Natural killer cell (primary cell): ENCODE measurements at regions not wholly inside any gene's neighbourhood (a gene's known extent, or its start where the extent isn't known, plus 50 kb on each side); places are given as distances from the start of the nearest gene placed in this dataset.

ENCODE experiments used
- ATAC-seq, 3 donors: fragments of 150-1000 bp in 2 of 3; fragments of 200-7000 bp in 1 of 3; cut with Tn5 transposase; 1 replicate in 1 of 3; 2 replicates in 2 of 3; pipeline ENCODE4 v1.10.0; 2021; ENCODE audit warnings: mild to moderate bottlenecking in 2 of 3, moderate library complexity in 2 of 3
- DNase-seq, 2 donors: peaks; one replicate each; pipeline versions ENCODE4 v3.0.0 to v3.0.0-alpha.2; 2013 to 2021; ENCODE audit warnings: mixed read lengths in 1 of 2
- H3K27ac ChIP-seq: one replicate; pipeline ENCODE4 v1.5.1; 2013; ENCODE audit warnings: mild to moderate bottlenecking, low read length
- H3K27me3 ChIP-seq: one replicate; pipeline ENCODE4 v1.6.1; 2013; ENCODE audit warnings: low read length; ENCODE audit not compliant: control insufficient read depth, insufficient read depth
- H3K36me3 ChIP-seq: one replicate; pipeline ENCODE4 v1.6.1; 2013; ENCODE audit warnings: low read length; ENCODE audit not compliant: control insufficient read depth, insufficient read depth
- H3K4me1 ChIP-seq: one replicate; pipeline ENCODE4 v1.6.1; 2013; ENCODE audit warnings: low read length; ENCODE audit not compliant: control insufficient read depth, insufficient read depth
- H3K4me3 ChIP-seq: one replicate; pipeline ENCODE4 v1.5.1; 2013; ENCODE audit warnings: low read length
- H3K9me3 ChIP-seq: one replicate; pipeline ENCODE4 v1.6.1; 2013; ENCODE audit warnings: low read length; ENCODE audit not compliant: control insufficient read depth, insufficient read depth
- H3K27ac Mint-ChIP-seq, 2 donors: one replicate each; pipeline ENCODE4 v1.8.0; 2022; ENCODE audit warnings: mild to moderate bottlenecking in 2 of 2, mixed read lengths in 2 of 2, moderate library complexity in 1 of 2
- H3K27me3 Mint-ChIP-seq, 2 donors: one replicate each; pipeline ENCODE4 v1.8.0; 2022; ENCODE audit warnings: low read depth in 2 of 2, mixed read lengths in 2 of 2
- H3K36me3 Mint-ChIP-seq: one replicate; pipeline ENCODE4 v1.8.0; 2022; ENCODE audit warnings: mixed read lengths
- H3K4me1 Mint-ChIP-seq, 2 donors: one replicate each; pipeline ENCODE4 v1.8.0; 2022; ENCODE audit warnings: mixed read lengths in 2 of 2
- H3K4me3 Mint-ChIP-seq: one replicate; pipeline ENCODE4 v1.8.0; 2022; ENCODE audit warnings: mild to moderate bottlenecking, moderate library complexity, mixed read lengths
- H3K9me3 Mint-ChIP-seq, 2 donors: one replicate each; pipeline ENCODE4 v1.8.0; 2022; ENCODE audit warnings: mixed read lengths in 2 of 2
- WGBS: methylation state at CpG from one replicate; pipeline ENCODE4 v1.1.7; 2013; ENCODE audit warnings: missing lambda C conversion rate; ENCODE audit not compliant: insufficient coverage; 5-methylcytosine and 5-hydroxymethylcytosine counted together
- intact Hi-C: fragments of 100-400 bp; cut with micrococcal nuclease; formaldehyde crosslinking; loops from one replicate; pipeline ENCODE4 v1.14.2; 2022
- TF ChIP-seq, protein P1 (sequence below): fragments of 200-600 bp; IDR thresholded peaks from one replicate; pipeline ENCODE4 v1.8.0; 2022; ENCODE audit warnings: antibody characterized with exemption

GRCh38 chr16:6674071-6674470, 658.6 kb upstream of the RBFOX1 start:
- TF ChIP-seq, protein P1, sequence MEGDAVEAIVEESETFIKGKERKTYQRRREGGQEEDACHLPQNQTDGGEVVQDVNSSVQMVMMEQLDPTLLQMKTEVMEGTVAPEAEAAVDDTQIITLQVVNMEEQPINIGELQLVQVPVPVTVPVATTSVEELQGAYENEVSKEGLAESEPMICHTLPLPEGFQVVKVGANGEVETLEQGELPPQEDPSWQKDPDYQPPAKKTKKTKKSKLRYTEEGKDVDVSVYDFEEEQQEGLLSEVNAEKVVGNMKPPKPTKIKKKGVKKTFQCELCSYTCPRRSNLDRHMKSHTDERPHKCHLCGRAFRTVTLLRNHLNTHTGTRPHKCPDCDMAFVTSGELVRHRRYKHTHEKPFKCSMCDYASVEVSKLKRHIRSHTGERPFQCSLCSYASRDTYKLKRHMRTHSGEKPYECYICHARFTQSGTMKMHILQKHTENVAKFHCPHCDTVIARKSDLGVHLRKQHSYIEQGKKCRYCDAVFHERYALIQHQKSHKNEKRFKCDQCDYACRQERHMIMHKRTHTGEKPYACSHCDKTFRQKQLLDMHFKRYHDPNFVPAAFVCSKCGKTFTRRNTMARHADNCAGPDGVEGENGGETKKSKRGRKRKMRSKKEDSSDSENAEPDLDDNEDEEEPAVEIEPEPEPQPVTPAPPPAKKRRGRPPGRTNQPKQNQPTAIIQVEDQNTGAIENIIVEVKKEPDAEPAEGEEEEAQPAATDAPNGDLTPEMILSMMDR, result no peak
- Mint-ChIP-seq H3K27ac (no peak overlapping the region), H3K4me1 (no peaks in the 10 kb centered on the region), H3K9me3 (no peaks in the 10 kb centered on the region), H3K36me3 (no peaks in the 10 kb centered on the region), H3K27me3 (no peaks in the 10 kb centered on the region), H3K4me3 (no peak overlapping the region)
- DNase-seq (no peak), ATAC-seq (no peak)
- WGBS, result 95% methylated on average over 4 of the region's 4 CpGs
- intact Hi-C loops, result no loop called here
- Histone ChIP-seq H3K4me3 (no peak overlapping the region), H3K27me3 (no peaks in the 10 kb centered on the region), H3K27ac (no peak overlapping the region), H3K36me3 (no peaks in the 10 kb centered on the region), H3K4me1 (no peaks in the 10 kb centered on the region), H3K9me3 (no peaks in the 10 kb centered on the region)

DNA sequence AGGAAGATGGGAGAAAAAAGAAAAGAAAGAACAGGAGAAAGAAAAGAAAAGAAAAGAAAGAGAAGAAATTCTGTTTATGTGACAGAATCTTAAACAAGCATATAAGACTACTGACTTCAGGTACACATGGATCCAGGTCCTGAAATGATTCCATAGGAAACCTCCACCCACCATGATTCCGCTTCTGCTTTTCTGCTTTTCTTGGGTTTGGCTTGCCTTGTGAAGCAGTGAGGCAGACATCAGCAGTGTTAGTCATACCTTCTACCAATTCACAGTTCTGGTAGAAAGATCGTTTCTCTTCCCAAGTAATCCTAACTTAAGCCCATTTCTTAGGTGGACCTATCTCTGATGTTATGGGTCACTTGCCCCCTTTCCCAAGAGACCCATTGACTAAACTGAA, 660.1 kb upstream of the RBFOX1 start:
- no peaks in the 10 kb centered on the region for H3K9me3 Mint-ChIP-seq
- DNase-seq (no peak), ATAC-seq (no peak)
- H3K9me3 ChIP-seq, result no peaks in the 10 kb centered on the region
- no peaks in the 10 kb centered on the region for H3K27me3 Mint-ChIP-seq
- H3K4me1 ChIP-seq, result no peaks in the 10 kb centered on the region
- WGBS, result 64% methylated on average over 2 of the region's 2 CpGs
- no peak overlapping the region for H3K27ac ChIP-seq
- no peak overlapping the region for H3K27ac Mint-ChIP-seq
- H3K4me3 ChIP-seq, result no peak overlapping the region
- no peaks in the 10 kb centered on the region for H3K4me1 Mint-ChIP-seq
- TF ChIP-seq, protein P1, result no peak
- no peak overlapping the region for H3K4me3 Mint-ChIP-seq
- no peaks in the 10 kb centered on the region for H3K36me3 Mint-ChIP-seq
- intact Hi-C loops, result no loop called here
- no peaks in the 10 kb centered on the region for H3K27me3 ChIP-seq
- no peaks in the 10 kb centered on the region for H3K36me3 ChIP-seq

DNA sequence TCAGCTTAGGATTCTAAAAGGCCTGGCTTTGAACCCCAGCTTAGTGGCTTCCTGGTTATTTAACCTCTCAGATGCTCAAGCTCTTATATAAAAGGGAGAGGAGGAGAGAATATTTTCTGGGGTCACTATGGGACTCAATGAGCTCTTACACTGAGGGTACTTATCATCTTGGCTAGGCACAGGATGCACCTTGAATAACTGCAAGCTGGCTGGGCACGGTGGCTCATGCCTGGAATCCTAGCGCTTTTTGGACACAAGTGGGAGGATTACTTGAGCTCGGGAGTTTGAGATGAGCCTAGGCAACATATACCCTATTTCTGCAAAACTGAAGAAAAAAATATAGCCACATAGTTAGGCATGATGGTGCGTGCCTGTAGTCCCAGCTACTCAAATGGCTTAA, 665.3 kb upstream of the RBFOX1 start:
- no peak for DNase-seq
- H3K4me1 Mint-ChIP-seq, result no peaks in the 10 kb centered on the region
- Histone ChIP-seq H3K27me3 (no peaks in the 10 kb centered on the region), H3K4me3 (no peak overlapping the region), H3K36me3 (no peaks in the 10 kb centered on the region), H3K4me1 (no peaks in the 10 kb centered on the region), H3K27ac (no peak overlapping the region), H3K9me3 (no peaks in the 10 kb centered on the region)
- no peak for ATAC-seq
- H3K9me3 Mint-ChIP-seq, result no peaks in the 10 kb centered on the region
- H3K27me3 Mint-ChIP-seq, result no peaks in the 10 kb centered on the region
- no peaks in the 10 kb centered on the region for H3K36me3 Mint-ChIP-seq
- 88% methylated on average over 4 of the region's 4 CpGs for WGBS
- no peak overlapping the region for H3K27ac Mint-ChIP-seq
- TF ChIP-seq, protein P1, result no peak
- intact Hi-C loops, result no loop called here
- H3K4me3 Mint-ChIP-seq, result no peak overlapping the region

DNA sequence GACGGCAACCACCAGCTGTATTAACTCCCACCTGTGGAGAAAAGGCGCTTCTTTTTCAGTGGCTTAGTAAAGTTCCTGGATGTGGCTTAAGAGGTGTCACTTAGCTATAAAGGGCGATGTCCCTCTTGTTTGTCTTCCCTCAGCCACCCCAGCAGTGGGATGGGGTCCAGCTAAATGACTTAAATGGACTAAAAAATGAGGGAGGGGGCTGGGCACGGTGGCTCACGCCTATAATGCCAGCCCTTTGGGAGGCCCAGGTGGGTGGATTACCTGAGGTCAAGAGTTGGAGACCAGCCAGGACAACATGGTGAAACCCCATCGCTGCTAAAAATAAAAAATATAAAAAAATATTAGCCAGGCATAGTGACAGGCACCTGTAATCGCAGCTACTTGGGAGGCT, 667.5 kb upstream of the RBFOX1 start:
- no peak overlapping the region for H3K27ac ChIP-seq
- 86% methylated on average over 5 of the region's 7 CpGs for WGBS
- TF ChIP-seq, protein P1, result no peak
- intact Hi-C loops, result no loop called here
- Mint-ChIP-seq H3K9me3 (no peaks in the 10 kb centered on the region), H3K27ac (no peak overlapping the region), H3K4me1 (no peaks in the 10 kb centered on the region), H3K4me3 (no peak overlapping the region), H3K27me3 (no peaks in the 10 kb centered on the region), H3K36me3 (no peaks in the 10 kb centered on the region)
- no peaks in the 10 kb centered on the region for H3K27me3 ChIP-seq
- H3K4me1 ChIP-seq, result no peaks in the 10 kb centered on the region
- H3K4me3 ChIP-seq, result no peak overlapping the region
- no peaks in the 10 kb centered on the region for H3K36me3 ChIP-seq
- ATAC-seq, result no peak
- H3K9me3 ChIP-seq, result no peaks in the 10 kb centered on the region
- DNase-seq, result no peak
